ENCODE measurements at regions not wholly inside any gene's neighbourhood (a gene's known extent, or its start where the extent isn't known, plus 50 kb on each side); places are given as distances from the start of the nearest gene placed in this dataset.
"Not testable (repeated sequence)": the region's sequence is repeated elsewhere in the genome, so short reads cannot be mapped to it uniquely, and the experiment has no call there.

DNA sequence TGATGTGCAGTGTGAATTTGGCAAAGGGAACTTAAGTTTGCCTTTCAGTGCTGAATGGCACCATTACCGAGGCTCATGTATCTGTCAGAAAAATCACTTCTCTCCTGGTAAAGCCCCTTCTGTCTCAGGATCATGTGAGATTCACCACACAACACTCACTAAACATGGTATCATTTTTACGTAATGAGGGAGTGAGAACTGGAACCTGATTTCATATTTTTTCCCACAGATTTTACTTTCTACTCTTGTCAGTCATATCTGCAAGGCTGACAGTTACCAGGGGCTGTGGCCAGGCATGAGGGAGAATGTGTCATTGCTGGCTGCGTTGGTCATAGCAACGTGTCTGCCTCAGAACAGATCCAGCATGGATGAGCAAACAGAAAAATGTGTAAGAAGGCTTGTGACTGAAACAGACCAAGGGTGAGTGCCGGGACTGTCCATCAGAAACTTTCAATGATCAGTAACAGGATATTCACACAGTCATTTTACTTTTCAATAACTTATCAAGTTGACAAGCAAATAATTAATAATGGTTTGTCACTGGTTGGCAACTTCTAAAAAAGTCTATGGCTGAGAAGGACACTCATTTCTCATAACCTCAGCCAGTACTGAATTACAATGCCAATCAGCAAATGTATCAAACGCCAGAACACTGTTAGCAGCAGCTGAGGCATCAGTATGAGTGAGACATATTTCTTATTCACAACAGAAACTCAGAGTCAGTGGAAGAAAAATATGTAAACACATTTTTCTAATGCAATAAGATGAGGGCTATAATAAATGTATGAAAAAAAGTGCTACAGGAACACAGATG is 100.5 kb downstream of the CDC42EP3 start:
- DNase-seq (ENCODE audit: low read depth in 2 of 2): no peak

GRCh38 chr2:37571587-37572136 is 99.8 kb downstream of the CDC42EP3 start:
- DNase-seq (ENCODE audit: low read depth in 2 of 2): no peak

GRCh38 chr2:37573451-37574388 is 97.7 kb downstream of the CDC42EP3 start:
- no peak for DNase-seq (ENCODE audit: low read depth in 2 of 2)

DNA sequence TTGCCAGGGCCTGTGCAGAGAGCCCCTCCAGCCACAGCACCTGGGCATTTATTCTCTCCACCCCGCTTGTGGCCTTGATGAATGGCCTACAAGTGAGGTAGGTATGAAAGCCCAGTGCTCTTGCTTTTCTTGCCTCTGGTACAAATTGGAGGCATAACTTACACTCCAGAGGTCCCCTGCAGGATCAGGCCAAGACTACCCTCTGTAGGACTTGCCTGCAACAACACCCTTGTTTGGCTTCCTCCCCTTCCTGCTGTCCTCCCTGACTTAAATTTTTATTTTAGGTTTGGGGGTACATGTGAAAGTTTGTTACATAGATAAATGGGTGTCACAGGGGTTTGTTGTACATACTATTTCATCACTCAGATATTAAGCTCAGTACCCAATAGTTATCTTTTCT is 95.7 kb downstream of the CDC42EP3 start:
- no peak for DNase-seq (ENCODE audit: low read depth in 2 of 2)

- DNase-seq (ENCODE audit: low read depth in 2 of 2): not testable (repeated sequence)
These were observed 95.2 kb downstream of the CDC42EP3 start for GRCh38 chr2:37576194-37576593.

DNA sequence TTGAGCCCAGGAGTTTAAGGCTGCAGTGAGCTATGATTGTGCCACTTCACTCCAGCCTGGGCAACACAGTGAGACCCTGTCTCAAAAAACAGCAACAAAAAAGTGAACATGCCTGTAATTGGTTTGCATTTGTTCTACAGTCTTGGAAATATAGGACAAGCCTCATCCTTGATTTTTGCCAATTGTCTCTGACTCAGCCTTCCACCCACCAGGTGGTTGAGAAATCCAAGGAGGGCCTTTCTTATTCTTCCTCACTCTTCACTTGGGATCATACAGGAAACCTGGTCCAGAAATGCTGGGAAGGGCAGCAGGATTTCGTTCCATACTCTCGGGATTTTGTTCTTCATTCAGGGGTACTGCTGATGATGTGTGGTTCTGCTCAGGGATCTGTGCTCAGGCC is 94.6 kb downstream of the CDC42EP3 start:
- no peak for DNase-seq (ENCODE audit: low read depth in 2 of 2)

GRCh38 chr2:37579192-37579713 is 92.2 kb downstream of the CDC42EP3 start:
- DNase-seq (ENCODE audit: low read depth in 2 of 2): no peak

- DNase-seq (ENCODE audit: low read depth in 2 of 2): not testable (repeated sequence)
These were observed 91.5 kb downstream of the CDC42EP3 start for GRCh38 chr2:37579949-37580348.

GRCh38 chr2:37581433-37581832 is 90.0 kb downstream of the CDC42EP3 start:
- no peak for DNase-seq (ENCODE audit: low read depth in 2 of 2)

- no peak for DNase-seq (ENCODE audit: low read depth in 2 of 2)
These were observed 88.8 kb downstream of the CDC42EP3 start for GRCh38 chr2:37582481-37583220.

- no peak for DNase-seq (ENCODE audit: low read depth in 2 of 2)
These were observed 88.0 kb downstream of the CDC42EP3 start for GRCh38 chr2:37583402-37583801.

GRCh38 chr2:37583867-37584266 is 87.6 kb downstream of the CDC42EP3 start:
- no peak for DNase-seq (ENCODE audit: low read depth in 2 of 2)

DNA sequence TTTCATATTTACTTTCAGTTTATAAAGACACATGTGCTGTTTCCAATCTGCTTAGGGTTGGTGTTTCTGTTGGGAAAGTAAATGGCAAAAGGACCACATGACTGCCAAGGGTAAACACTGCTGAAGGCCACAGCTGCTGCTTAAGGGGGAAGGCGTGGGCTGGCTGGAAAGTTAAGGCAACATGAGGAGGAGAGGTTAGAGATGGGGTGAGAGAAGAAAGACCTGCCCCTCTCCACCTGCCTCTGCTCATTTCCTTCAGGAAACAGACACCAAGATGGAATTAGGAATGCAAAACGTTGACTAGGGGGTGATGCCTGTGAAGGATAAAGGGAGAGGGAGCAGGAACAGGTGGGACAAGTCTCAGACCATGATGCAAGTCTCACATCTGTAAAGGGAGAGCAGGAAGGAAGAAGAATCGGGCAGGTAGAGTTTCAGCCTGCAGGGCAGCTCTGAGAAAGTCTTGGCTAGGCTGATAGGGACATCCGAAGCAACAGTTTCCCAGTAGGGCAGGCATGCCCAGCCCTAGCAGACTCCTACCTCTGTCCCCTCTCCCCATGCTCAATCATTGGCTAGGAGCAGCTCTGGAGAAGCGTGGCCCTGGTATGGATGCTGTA is 86.0 kb downstream of the CDC42EP3 start:
- no peak for DNase-seq (ENCODE audit: low read depth in 2 of 2)

GRCh38 chr2:37585982-37586621 is 85.3 kb downstream of the CDC42EP3 start:
- DNase-seq (ENCODE audit: low read depth in 2 of 2): peak; percentile 32 to 65

GRCh38 chr2:37586663-37587317 is 84.7 kb downstream of the CDC42EP3 start:
- no peak for DNase-seq (ENCODE audit: low read depth in 2 of 2)

GRCh38 chr2:37587817-37588216 is 83.6 kb downstream of the CDC42EP3 start:
- DNase-seq (ENCODE audit: low read depth in 2 of 2): no peak

DNA sequence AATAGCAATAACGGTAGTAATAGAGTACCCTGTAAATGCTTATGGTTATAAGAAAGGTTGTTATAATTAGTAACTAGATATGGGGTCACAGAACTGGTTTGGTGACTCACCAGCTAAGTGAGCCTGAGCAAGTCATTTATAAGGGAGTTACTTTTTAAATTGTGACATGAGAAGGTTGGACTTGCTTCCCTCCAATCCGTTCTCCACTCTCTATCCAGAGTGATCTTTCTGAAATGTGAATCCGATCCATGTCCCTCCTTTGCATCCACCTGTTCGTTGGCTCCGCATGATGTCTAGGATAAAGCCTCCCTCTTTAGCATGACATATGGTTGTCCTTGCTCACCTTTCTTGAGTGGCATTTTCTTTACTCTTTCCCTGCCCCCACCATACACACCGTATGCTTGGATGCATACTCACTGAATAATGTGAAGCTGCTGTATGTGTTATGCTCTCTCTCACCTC is 83.1 kb downstream of the CDC42EP3 start:
- DNase-seq (ENCODE audit: low read depth in 2 of 2): no peak

GRCh38 chr2:37589298-37589697 is 82.1 kb downstream of the CDC42EP3 start:
- no peak for DNase-seq (ENCODE audit: low read depth in 2 of 2)

- no peak for DNase-seq (ENCODE audit: low read depth in 2 of 2)
These were observed 81.3 kb downstream of the CDC42EP3 start for GRCh38 chr2:37590119-37590571.

Data from stimulated activated CD4-positive, alpha-beta T cell treated with anti-CD3 and anti-CD28 coated beads, Interleukin-1b, Interleukin-23, amount 100 ng/mL, for 1 hour (primary cell).